ENCODE measurements at regions not wholly inside any gene's neighbourhood (a gene's known extent, or its start where the extent isn't known, plus 50 kb on each side); places are given as distances from the start of the nearest gene placed in this dataset.
"Not testable (repeated sequence)": the region's sequence is repeated elsewhere in the genome, so short reads cannot be mapped to it uniquely, and the experiment has no call there.

DNA sequence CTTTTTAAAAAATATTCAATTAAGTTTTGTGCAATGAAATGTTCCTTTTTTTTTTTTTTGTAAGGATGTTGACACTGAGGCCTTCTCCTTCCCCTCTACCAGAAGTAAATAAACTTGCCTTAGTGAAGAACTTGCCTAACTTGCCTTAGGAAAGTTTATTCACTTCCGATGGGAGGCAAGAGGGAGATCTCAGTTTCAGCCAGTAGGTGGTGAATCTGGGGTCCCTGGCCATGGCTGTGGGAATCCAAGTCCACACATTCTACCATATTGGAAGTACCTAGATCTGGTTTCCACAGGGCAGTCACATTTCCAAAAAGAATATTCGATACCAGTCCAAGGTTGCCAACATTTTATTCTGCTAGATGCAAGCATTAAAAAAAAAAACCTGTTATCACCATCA lies 270.9 kb downstream of the CCSER2 start:
- Histone ChIP-seq H3K9me3 (no peaks in the 10 kb centered on the region), H3K4me3 (no peak overlapping the region), H3K4me1 (ENCODE audit: low read depth) (no peaks in the 10 kb centered on the region), H3K36me3 (ENCODE audit: low read depth) (no peaks in the 10 kb centered on the region)
- TF ChIP-seq, protein P1, sequence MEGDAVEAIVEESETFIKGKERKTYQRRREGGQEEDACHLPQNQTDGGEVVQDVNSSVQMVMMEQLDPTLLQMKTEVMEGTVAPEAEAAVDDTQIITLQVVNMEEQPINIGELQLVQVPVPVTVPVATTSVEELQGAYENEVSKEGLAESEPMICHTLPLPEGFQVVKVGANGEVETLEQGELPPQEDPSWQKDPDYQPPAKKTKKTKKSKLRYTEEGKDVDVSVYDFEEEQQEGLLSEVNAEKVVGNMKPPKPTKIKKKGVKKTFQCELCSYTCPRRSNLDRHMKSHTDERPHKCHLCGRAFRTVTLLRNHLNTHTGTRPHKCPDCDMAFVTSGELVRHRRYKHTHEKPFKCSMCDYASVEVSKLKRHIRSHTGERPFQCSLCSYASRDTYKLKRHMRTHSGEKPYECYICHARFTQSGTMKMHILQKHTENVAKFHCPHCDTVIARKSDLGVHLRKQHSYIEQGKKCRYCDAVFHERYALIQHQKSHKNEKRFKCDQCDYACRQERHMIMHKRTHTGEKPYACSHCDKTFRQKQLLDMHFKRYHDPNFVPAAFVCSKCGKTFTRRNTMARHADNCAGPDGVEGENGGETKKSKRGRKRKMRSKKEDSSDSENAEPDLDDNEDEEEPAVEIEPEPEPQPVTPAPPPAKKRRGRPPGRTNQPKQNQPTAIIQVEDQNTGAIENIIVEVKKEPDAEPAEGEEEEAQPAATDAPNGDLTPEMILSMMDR (IDR thresholded peaks at IDR 0.05), result no peak
- no peak for ATAC-seq
- DNase-seq, result no peak
- intact Hi-C loops (cut with DNase I, micrococcal nuclease), result no loop called here

- intact Hi-C loops (cut with DNase I, micrococcal nuclease), result no loop called here
- H3K36me3 ChIP-seq (ENCODE audit: low read depth), result no peaks in the 10 kb centered on the region
- H3K4me3 ChIP-seq, result no peak overlapping the region
- DNase-seq (no peak), ATAC-seq (no peak)
- H3K4me1 ChIP-seq (ENCODE audit: low read depth), result no peaks in the 10 kb centered on the region
- no peaks in the 10 kb centered on the region for H3K9me3 ChIP-seq
- TF ChIP-seq, protein P1 (IDR thresholded peaks at IDR 0.05), result no peak
Measured at GRCh38 chr10:84600947-84601346, 272.6 kb downstream of the CCSER2 start.

GRCh38 chr10:84602543-84602942 lies 274.2 kb downstream of the CCSER2 start:
- intact Hi-C loops (cut with DNase I, micrococcal nuclease); ATAC-seq; H3K36me3 ChIP-seq (ENCODE audit: low read depth): not testable (repeated sequence)

GRCh38 chr10:84603971-84604370 lies 275.6 kb downstream of the CCSER2 start:
- intact Hi-C loops (cut with DNase I, micrococcal nuclease), result no loop called here

More at GRCh38 chr10:84602543-84602942, 274.2 kb downstream of the CCSER2 start:
- not testable (repeated sequence) for H3K9me3 ChIP-seq; H3K4me3 ChIP-seq; DNase-seq; H3K4me1 ChIP-seq (ENCODE audit: low read depth)

DNA sequence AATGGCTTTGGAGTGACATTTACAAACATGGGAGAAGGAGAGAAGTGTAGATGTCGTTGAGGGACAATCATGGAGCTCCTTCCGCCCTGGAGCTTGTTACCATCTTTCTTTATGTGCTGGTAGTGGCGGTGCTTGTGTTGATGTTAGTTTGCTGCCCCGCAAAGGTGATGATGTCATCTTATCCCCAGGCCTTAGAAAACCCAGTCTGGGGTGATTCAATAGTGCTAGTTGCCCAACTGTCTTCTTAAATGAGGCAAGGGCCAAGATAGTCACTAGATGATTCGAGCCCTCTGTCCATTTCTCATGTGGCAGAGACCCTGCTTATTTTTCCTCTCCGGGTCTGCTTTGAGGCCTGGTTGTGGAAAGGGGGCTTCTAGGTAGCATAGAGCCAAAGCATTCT lies 277.4 kb downstream of the CCSER2 start:
- ATAC-seq (no peak), DNase-seq (no peak)
- no peaks in the 10 kb centered on the region for H3K4me1 ChIP-seq (ENCODE audit: low read depth)
- H3K36me3 ChIP-seq (ENCODE audit: low read depth), result no peaks in the 10 kb centered on the region
- TF ChIP-seq, protein P1 (IDR thresholded peaks at IDR 0.05), result no peak
- intact Hi-C loops (cut with DNase I, micrococcal nuclease), result no loop called here
- H3K9me3 ChIP-seq, result no peaks in the 10 kb centered on the region
- no peak overlapping the region for H3K4me3 ChIP-seq

More at GRCh38 chr10:84603971-84604370, 275.6 kb downstream of the CCSER2 start:
- Histone ChIP-seq H3K36me3 (ENCODE audit: low read depth) (no peaks in the 10 kb centered on the region), H3K4me1 (ENCODE audit: low read depth) (no peaks in the 10 kb centered on the region), H3K9me3 (no peaks in the 10 kb centered on the region), H3K4me3 (no peak overlapping the region)
- TF ChIP-seq, protein P1 (IDR thresholded peaks at IDR 0.05), result no peak
- no peak for ATAC-seq
- no peak for DNase-seq

DNA sequence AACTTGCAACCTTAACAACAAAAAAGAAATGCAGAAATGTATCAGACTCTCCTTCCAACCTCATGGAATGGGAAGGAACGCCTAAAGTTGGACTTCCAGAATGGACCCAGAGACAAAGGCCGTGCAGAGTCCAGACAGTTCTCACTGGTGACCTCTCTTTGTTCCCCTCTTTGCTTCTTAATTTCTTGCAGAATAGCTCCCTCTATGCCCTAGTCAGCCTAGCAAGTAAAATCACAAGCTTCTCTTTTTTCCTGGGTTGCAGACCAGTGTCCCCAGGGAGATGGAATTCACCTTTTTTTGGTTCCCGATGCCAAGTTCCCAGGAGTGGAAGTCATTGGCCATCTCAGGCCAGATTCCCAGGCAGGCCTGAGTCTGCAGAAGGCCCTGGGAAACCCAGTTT lies 278.0 kb downstream of the CCSER2 start:
- H3K9me3 ChIP-seq, result no peaks in the 10 kb centered on the region
- no peak for DNase-seq
- TF ChIP-seq, protein P1 (IDR thresholded peaks at IDR 0.05), result no peak
- intact Hi-C loops (cut with DNase I, micrococcal nuclease), result no loop called here
- H3K36me3 ChIP-seq (ENCODE audit: low read depth), result no peaks in the 10 kb centered on the region
- no peak for ATAC-seq
- H3K4me1 ChIP-seq (ENCODE audit: low read depth), result no peaks in the 10 kb centered on the region
- H3K4me3 ChIP-seq, result no peak overlapping the region

All from mucosa of descending colon (tissue), 3 donors.